HEK293T (cell line): ENCODE measurements at regions not wholly inside any gene's neighbourhood (a gene's known extent, or its start where the extent isn't known, plus 50 kb on each side); places are given as distances from the start of the nearest gene placed in this dataset.

Experiments
- CTCF ChIA-PET: fragments of 350-600 bp; formaldehyde crosslinking; extraction: SDS; loops from one replicate; lab custom pipeline; 2021; ENCODE audit warnings: antibody characterized with exemption, inconsistent platforms; lab: Yijun Ruan, JAX
- POLR2A ChIA-PET: fragments of 350-600 bp; formaldehyde crosslinking; extraction: SDS; loops from one replicate; lab custom pipeline; 2020; ENCODE audit warnings: antibody characterized with exemption, inconsistent platforms; lab: Yijun Ruan, JAX
- DNase-seq: peaks from one replicate; pipeline ENCODE4 v3.0.0; 2012; ENCODE audit warnings: mixed read lengths; ENCODE audit errors: extremely low spot score
- ARNT ChIP-seq: fragments of 450-650 bp; IDR thresholded peaks from 2 replicates; pipeline ENCODE4 v1.6.1; 2017; ENCODE audit warnings: mild to moderate bottlenecking
- BHLHE40 ChIP-seq: fragments of 450-650 bp; IDR thresholded peaks from 2 replicates; pipeline ENCODE4 v1.6.1; 2016; ENCODE audit warnings: mild to moderate bottlenecking, moderate library complexity, borderline replicate concordance
- CTBP1 ChIP-seq: fragments of 450-650 bp; IDR thresholded peaks from 2 replicates; pipeline ENCODE4 v1.6.1; 2016; ENCODE audit warnings: borderline replicate concordance
- ELF4 ChIP-seq: fragments of 450-650 bp; IDR thresholded peaks from 2 replicates; pipeline ENCODE4 v1.6.1; 2017; ENCODE audit warnings: antibody characterized with exemption
- FOXA1 ChIP-seq: fragments of 450-650 bp; IDR thresholded peaks from 2 replicates; pipeline ENCODE4 v1.6.1; 2016; ENCODE audit warnings: mild to moderate bottlenecking
- FOXK2 ChIP-seq: fragments of 450-650 bp; IDR thresholded peaks from 2 replicates; pipeline ENCODE4 v1.6.1; 2016; ENCODE audit warnings: mild to moderate bottlenecking
- FOXM1 ChIP-seq: fragments of 450-650 bp; IDR thresholded peaks from 2 replicates; pipeline ENCODE4 v1.6.1; 2017; ENCODE audit warnings: mild to moderate bottlenecking, borderline replicate concordance
- HDGF ChIP-seq: fragments of 450-650 bp; IDR thresholded peaks from 2 replicates; pipeline ENCODE4 v1.6.1; 2017; ENCODE audit warnings: antibody characterized with exemption, borderline replicate concordance
- L3MBTL2 ChIP-seq: fragments of 450-650 bp; conservative IDR thresholded peaks from 2 replicates; pipeline ENCODE4 v1.6.1; 2016; ENCODE audit warnings: mild to moderate bottlenecking
- LEF1 ChIP-seq: fragments of 450-650 bp; IDR thresholded peaks from 2 replicates; pipeline ENCODE4 v1.6.1; 2017; ENCODE audit warnings: mild to moderate bottlenecking, borderline replicate concordance
- NFRKB ChIP-seq: fragments of 450-650 bp; IDR thresholded peaks from 2 replicates; pipeline ENCODE4 v1.6.1; 2016; ENCODE audit warnings: mild to moderate bottlenecking, moderate library complexity
- SP1 ChIP-seq: fragments of 450-650 bp; IDR thresholded peaks from 2 replicates; pipeline ENCODE4 v1.6.1; 2017
- SUZ12 ChIP-seq: fragments of 450-650 bp; IDR thresholded peaks from 2 replicates; pipeline ENCODE4 v1.6.1; 2016; ENCODE audit warnings: mild to moderate bottlenecking
- TARDBP ChIP-seq: fragments of 450-650 bp; IDR thresholded peaks from 2 replicates; pipeline ENCODE4 v1.6.1; 2016
- ZNF384 ChIP-seq: fragments of 450-650 bp; IDR thresholded peaks from 2 replicates; pipeline ENCODE4 v1.6.1; 2016
- TF ChIP-seq, protein P1 (sequence below): fragments of 450-650 bp; IDR thresholded peaks from 2 replicates; pipeline ENCODE4 v1.6.1; 2016

DNA sequence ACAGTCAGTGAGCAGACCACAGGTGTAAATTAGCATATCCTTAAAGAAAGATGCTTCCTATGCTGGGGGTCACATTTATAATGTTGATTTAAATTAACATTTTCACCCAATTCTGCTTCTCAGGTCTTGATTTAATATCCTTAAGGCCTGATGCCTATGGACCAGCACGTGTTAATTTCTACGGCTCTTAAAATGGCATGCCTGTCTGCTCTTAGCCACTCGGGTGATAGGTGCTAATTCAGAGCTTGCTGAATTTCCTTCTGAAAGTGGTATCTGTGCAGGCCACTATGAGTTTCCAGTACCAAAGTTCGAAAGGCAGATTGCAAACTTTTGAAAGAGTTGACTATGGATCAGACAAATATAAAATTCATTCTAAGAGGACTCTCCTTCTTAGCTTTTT, 487.4 kb upstream of the ADGRL2 start:
- no peak for DNase-seq
- TF ChIP-seq ELF4 (no peak), FOXA1 (no peak)
- TF ChIP-seq, protein P1, sequence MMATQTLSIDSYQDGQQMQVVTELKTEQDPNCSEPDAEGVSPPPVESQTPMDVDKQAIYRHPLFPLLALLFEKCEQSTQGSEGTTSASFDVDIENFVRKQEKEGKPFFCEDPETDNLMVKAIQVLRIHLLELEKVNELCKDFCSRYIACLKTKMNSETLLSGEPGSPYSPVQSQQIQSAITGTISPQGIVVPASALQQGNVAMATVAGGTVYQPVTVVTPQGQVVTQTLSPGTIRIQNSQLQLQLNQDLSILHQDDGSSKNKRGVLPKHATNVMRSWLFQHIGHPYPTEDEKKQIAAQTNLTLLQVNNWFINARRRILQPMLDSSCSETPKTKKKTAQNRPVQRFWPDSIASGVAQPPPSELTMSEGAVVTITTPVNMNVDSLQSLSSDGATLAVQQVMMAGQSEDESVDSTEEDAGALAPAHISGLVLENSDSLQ: no peak
- ChIA-PET POLR2A (no interaction called here), CTCF (no interaction called here)

DNA sequence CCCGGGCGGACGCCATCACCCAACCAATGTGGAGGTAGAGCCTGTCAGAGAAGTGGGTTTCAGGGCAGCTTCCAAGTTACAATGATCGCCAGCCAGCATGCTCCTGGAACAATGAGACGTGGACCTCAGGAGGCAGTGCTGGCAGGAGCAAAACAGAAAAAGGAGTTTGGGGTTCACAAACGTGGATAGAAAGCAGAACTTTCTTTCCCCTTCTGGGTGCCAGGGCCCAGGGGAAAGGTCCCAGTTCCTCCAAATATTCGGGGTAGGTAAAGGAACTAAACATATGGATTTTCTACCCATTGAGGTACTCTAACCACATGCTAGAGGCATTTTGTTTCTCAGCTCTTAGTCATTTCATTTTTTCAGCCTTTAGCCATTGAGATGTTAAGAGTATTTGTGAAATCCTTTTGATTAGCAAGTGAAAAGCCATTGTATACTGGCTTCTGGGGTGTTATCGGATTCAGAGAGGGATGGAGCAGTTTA, 488.4 kb upstream of the ADGRL2 start:
- ChIA-PET POLR2A (no interaction called here), CTCF (no interaction called here)
- no peak for DNase-seq
- no peak for TF ChIP-seq ZNF384
- no peak for TF ChIP-seq NFRKB
- no peak for TF ChIP-seq ELF4
- no peak for TF ChIP-seq FOXK2
- TF ChIP-seq CTBP1: no peak
- TF ChIP-seq LEF1: no peak
- TF ChIP-seq, protein P1: no peak
- TF ChIP-seq ARNT: no peak
- TF ChIP-seq SP1: no peak
- TF ChIP-seq FOXM1: no peak
- no peak for TF ChIP-seq TARDBP
- no peak for TF ChIP-seq L3MBTL2
- no peak for TF ChIP-seq HDGF
- no peak for TF ChIP-seq FOXA1

DNA sequence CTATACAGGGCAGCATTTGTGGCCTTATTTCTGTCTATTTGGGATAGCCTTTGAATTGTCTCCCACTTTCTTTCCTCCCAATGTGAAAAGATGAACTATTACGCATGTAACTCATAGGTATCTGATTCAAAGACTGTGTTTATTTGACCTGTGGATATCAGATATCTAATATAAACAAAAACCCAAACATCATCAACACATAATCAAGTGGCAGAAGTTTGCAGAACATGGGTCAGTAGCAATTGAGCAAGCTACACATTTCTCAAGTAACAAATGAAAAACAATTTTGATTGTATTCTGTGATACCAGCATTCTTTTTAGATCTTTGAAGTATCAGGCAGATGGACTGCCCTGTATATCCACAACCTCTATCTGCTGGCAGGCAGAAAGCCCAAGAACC, 490.5 kb upstream of the ADGRL2 start:
- ChIA-PET POLR2A (no interaction called here), CTCF (no interaction called here)

DNA sequence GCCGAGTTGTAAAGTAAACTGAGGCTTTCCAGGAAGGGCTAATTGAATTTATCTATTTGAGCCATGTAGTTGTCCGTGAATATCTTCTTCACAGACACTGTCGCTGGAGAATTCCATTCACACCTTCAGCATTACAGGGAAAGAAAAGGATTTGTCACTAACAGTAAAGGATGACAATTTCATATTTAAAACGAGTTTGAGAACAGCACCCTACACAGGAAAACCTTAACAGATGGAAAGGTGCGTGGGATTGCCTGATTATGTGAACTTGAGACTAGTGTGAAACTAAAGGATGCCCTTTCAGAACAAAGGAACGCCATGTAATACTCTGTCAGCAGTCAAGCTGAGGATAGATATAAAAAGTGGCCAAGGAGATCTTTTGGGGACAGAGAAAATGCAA, 492.5 kb upstream of the ADGRL2 start:
- DNase-seq: no peak
- ChIA-PET POLR2A (no interaction called here), CTCF (no interaction called here)
- TF ChIP-seq CTBP1 (no peak), NFRKB (no peak), L3MBTL2 (no peak), ARNT (no peak), FOXM1 (no peak), SUZ12 (no peak), SP1 (no peak), TARDBP (no peak), LEF1 (no peak), ZNF384 (no peak), HDGF (no peak), BHLHE40 (no peak), FOXK2 (no peak), ELF4 (no peak), FOXA1 (no peak)
- TF ChIP-seq, protein P1: no peak

More for the DNA sequence above, 490.5 kb upstream of the ADGRL2 start:
- no peak for DNase-seq
- TF ChIP-seq CTBP1 (no peak), SP1 (no peak), BHLHE40 (no peak), HDGF (no peak), ELF4 (no peak), FOXK2 (no peak), FOXM1 (no peak), LEF1 (no peak), L3MBTL2 (no peak), NFRKB (no peak)
- TF ChIP-seq, protein P1: no peak

DNA sequence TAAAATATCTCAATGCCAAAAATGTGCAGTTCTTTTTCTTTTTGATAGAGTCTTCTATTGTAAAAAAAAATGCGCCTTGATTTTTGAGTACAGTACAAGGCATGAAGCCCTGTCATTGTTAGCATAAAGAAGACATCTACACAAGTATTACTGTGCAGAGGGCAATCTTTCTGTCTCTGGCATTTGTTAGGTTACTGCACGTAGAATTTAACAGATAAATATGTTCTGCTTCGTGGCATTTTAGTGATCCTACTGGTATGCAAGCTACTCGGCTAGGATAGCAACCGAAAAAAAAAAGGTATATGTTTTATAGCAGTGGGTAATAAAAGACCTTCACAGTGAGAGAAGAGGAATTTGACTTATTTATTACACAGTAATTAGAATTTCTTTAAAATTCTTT, 492.9 kb upstream of the ADGRL2 start:
- ChIA-PET POLR2A (no interaction called here), CTCF (no interaction called here)
- no peak for TF ChIP-seq FOXA1
- TF ChIP-seq BHLHE40: no peak
- no peak for TF ChIP-seq LEF1
- TF ChIP-seq SP1: no peak
- no peak for DNase-seq

DNA sequence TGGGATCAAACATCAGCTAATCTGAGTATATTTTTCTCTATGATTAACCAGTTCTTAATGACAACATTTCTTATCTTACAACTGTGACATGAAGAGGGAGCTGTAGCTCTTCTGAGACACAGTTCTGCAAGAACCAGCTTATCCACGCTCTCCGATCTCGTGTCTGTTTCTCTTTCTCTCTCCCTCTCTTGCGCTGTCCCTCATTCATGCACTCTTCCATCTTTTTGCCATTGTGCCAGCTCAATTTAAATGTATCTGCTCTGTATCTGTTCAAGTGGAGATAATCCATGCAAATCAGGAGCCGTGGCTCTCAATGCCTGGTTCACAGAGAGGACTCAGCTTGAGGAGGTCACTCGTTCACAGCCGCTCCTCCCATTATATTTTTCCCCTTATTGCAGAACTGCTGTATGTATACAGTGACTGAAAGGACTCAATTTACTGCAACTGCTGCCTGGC, 494.7 kb upstream of the ADGRL2 start:
- CTCF ChIA-PET: interaction anchor here (1.1 kb wide), 1 partner anchor 243 kb away, joined by 3 read pairs; no protein-coding TSS in a partner anchor
- DNase-seq: peak; percentile 51
- TF ChIP-seq LEF1: no peak
- TF ChIP-seq, protein P1: peak; percentile 55
- POLR2A ChIA-PET: no interaction called here
